Superior temporal gyrus (tissue), 1 donor: ENCODE measurements at regions not wholly inside any gene's neighbourhood (a gene's known extent, or its start where the extent isn't known, plus 50 kb on each side); places are given as distances from the start of the nearest gene placed in this dataset.

Experiments
- DNase-seq: peaks from one replicate; pipeline ENCODE4 v3.0.0-alpha.2; 2016; ENCODE audit errors: extremely low spot score

DNA sequence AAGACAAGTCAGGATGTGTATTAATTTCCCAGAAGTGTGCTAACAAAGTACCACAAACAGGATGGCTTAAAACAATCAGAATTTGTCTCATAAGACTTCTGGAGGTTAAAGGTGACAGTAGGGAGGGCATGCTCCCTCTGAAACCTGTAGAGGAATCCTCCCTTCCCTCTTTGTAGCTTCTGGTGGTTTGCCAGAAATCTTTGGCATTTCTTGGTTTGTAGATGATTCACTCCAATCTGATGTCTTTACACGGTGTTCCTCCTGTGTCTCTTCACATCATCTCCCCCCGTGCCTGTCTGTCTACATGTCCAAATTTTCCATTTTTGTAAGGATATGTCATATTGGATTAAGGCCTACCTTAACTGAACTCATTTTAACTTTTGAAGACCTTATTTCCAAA is 471.5 kb downstream of the ZNF608 start:
- no peak for DNase-seq

DNA sequence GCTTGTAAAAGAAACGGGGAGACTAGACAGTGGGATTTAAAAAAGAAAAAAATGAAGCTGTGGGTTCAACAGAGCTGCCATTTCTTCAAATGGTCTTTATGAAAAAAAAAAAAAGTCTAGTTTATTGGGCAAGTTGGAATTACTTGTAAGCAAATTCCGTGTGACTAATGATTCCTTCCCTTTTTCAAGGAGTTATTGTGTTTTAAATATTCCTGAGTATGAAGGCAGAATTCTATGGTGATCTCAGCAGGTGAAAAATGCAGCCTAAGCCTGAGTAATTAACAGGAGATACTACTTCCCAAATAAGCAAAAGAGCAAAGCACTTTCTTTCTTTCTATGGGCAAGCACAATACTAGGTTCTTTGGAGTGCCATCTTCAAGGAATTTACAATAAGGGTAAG is 481.9 kb downstream of the ZNF608 start:
- DNase-seq, result no peak

DNA sequence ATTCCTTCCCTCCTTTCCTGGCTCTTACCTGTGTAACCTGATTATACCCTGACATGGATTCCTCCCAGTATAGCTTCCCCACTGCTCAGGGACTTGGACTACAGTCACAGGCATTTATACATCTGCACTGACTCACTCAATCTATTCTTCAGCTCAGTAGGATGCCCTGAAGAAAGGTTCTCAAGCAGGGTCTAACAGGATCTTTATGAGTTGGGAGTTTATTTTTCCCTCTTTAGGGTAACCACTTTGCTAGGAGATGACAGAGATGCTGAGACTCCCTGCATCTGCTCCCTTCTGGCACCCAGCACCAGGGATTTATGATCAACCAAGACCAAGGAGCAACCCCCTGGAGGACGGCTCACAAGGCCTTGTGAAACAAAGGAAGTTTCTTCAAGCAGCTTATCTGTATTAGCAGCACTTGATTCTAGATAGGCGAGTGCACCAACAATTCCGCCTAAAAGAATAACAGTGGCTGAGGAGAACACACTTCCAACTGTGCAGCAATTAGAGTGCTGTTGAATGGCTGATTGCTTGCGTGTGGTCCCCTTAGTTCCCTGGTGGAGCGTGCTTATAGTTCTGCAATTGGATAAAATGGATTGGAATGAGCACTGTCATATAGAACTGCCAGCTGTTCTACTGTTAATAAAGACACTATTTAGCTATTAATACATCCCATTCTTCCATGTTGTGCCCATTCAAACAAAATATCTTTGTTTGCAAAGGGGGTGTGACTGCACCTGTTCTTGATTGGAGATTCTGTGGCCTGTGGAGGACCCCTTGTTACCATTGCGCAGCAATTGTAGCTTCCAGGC is 482.6 kb downstream of the ZNF608 start:
- DNase-seq, result peak; percentile 92

DNA sequence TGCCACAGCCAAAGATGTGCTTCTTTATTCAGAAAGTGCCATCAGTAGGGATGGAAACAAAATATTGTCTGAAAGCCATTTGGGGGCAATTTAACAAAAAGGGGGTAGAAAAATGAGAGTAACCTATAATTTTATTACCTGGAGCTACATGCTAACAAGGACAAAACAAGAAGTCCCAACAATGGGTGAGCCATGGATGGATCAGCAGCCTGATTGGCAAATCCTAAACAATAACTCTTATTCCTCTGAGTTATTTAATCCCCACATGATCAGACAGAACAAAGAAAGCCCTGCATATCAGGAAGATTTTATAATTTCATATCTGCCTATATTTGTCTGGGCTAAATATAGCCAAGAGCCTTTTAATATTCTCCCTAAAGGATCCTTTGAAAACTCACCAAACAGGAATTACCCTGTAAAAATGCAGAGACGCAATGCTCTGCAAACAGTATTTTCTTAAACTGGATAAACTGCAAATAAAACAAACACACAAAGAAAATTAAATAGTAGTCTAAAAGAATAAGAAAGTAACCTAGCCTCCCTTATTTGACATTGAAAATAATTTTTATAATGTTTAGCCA is 483.4 kb downstream of the ZNF608 start:
- peak; percentile 59 for DNase-seq

DNA sequence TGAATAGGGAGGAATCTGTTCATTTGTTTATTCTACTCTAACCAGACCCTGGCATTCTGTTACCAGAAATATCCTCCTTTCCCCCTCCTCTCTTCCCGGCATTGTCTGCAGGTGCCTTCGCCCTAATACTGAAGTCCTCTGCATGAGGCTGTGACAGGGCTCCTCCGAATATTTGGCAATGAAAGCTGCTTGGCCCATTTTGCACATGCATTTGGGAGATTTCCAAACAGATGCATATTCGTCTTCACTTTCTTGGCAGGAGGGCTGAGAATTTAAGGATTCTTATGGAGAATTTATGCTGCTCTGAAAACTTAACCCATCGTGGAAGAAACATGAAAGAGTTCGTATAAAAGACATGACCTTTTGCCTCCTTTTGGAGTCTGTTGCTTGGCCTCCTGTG is 484.0 kb downstream of the ZNF608 start:
- peak; percentile 65 for DNase-seq

DNA sequence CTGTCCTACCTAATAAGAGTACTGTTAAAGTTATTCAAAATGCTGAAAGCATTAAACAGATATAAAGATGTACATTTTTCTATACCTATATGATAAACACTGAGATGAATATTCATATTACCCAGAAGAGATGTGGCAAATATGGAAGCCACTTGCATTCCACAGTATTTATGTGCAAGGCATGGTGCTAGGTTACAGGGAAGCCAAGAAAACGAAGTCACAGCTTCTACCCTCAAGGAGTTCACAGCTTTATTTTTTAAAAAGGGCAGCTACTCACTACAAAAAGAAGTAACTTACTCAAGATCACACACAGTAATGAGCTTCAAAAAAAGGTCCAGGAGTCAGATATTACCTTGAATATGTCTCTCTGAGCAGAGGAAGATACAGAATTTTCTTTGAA is 484.6 kb downstream of the ZNF608 start:
- no peak for DNase-seq

DNA sequence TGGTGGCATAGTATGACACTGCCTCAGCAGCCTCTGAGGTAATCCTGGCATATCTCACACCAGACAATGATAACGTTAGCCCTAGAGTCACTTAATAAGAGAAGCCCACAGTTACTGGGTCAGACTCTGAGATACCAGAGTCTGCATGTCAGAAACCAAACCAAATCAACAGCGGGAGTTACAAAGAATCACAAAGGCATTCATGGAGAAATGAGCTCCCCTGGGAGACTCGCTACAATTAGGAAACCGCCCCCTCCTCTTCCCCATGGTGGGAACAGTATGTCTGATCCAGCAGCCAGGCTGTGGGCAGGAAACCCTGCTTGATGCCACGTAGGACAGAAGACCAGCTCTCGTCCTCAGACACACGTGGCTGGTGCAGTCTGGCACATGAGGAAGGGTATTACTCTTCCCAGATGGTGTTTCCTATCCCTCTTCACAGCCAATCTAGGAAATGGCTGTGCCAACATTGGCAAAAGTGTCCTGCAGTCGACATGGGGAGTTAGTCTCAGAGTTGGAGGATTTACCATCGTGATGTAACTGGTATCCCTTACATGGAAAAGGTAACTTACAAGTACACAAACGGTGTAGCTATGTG is 485.4 kb downstream of the ZNF608 start:
- no peak for DNase-seq

DNA sequence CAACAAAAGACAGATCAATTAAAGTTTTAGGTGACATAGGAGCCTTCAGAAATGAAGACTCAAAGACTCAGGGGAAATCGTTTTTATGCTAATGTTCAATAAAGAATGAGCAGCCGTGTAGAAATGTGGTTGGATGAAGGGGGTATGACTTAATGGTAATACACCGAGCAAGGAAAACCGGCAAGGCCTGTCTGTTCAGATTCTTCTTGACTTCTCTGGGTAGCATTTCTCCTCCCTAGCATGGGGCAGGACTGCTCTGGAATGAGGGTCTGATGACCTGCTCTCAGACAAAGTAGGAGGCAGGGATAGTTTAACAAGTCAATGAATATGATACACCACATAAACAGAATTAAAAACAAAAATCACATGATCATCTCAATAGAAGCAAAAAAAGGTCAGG is 487.4 kb downstream of the ZNF608 start:
- DNase-seq, result no peak

DNA sequence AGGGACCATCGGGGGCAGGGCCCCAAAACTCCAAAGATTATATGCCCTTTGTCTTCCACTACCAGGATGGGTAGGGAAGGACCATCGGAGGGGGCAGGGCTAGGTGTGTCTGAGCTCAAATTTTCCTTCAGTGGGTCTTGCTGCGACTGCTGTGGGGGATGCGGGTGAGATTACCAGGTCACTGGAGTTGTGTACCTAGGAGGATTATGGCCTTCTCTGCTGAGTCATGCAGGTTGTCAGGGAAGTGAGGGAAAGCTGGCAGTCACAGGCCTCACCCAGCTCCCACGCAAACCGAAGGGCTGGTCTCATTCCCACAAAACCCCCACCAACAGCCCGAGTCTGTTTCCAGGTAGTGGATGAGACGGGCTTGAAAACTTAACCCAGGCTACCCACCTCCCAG is 489.4 kb downstream of the ZNF608 start:
- no peak for DNase-seq

DNA sequence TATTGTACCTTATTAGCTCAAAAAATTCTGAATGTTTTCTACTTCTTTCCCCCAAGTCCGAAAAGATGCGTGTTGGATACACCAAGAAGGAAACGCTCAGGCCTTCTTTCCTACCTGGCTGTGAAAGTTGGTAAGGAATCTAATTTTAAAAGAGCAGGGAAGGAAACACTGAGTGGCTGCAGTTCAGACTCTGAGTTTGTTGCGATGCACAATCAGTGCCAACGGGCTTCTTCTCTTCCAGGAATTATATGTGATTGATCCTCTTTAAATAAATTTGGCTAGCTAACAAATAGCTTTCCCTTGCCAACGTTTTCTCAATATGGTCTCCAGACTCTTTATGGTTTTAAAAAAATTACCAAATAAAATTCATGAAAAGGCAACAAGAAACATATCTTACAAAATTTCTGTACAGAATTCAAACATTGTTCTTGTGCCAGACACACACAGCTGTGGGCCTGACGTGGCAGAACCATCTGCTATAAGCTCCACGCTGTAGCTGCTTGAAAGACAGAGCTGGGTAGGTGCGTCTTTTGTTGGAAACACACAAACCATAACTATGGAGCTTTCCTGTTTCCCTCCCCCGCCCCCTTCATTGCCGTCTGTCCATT is 493.1 kb downstream of the ZNF608 start:
- DNase-seq, result peak; percentile 86

DNA sequence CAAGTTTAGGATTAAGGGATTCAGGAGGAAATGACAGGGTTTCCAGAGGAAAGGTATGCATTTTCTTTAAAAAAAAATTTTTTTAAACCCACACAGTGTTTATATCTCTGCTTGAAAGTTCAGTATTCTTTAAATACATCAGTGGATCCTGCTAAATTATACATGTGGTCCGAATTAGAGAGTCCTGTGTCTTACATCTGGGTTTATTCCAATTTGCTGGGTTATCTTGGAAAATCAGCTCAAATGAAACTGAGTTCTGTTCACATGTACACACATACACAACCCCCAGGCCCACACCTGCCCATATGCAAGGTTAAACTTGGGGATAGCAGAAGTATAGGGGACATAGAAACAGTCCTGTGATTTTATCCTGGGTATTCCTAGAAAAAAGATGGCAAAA is 493.7 kb downstream of the ZNF608 start:
- DNase-seq, result no peak

DNA sequence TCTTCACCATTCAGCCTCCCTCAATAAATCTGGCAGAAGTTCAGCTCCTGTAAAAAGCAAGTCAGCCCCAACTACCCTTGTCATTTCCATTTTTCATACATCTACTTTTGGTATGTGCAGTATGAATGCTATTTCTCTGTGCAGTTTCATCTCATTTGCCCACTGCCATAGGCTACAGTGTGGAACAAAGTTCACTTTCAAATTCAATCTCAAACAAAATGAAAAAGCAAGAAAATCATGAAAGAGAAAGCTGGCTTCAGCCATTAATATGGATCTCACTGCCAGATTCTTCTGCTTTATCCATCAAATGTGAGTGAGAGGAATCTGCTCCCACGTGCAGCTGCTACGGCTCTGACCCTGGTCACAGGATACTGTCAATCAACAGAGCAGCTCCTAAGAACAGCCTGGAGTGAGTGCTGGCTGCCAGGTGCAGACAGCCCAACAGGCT is 494.2 kb downstream of the ZNF608 start:
- peak; percentile 63 for DNase-seq

DNA sequence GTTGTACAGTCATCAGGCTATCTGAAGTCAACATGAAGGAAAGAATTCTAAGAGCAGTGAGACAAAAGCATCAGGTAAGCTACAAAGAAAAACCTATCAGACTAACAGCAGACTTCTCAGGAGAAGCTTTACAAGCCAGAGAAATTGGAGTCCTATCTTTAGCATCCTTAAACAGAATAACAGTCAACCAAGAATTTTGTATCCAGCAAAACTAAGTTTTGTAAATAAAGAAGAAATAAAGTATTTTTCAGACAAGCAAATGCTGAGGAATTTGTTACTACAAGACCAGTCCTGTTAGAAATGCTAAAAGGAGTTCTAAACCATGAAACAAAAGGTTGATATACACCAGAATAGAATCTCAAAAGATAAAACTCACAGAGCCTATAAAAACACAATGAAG is 501.2 kb downstream of the ZNF608 start:
- DNase-seq, result no peak

DNA sequence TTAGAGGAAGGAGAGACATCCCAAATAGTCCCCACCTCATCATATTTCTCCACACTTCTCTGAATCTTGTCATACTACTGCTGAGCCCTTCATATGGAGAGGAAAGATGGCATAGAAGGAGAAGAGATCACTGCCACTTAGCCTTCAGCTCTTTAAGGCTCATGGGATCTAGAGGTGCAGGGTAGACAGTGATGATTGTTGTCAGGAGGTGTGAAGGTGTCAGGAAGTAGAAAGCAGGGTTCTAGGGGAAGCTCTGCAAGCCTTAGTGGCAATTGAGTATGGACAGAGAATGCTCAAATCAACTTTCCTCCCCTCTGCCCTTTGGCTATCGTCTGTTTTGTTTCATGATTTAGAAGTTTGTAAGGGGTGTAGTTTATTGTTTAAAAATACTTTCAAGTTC is 505.7 kb downstream of the ZNF608 start:
- no peak for DNase-seq

DNA sequence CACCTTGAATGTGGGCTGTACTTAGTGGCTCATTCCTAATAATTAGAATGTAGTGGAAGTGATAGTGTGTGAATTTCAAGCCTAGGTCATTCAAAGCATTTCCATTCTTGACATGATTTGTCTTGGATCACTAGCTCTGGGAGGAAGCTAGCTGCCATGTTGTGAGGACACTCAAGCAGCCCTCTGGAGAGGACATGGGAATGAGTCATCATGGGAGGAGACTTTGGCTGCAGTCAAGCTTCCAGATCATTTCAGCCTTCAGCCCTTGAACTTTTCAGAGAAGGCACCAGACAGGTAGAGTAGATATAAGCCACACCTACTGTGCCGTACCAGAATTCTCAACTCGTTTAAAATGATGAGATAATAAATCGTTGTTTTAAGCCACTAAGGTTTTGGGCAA is 506.9 kb downstream of the ZNF608 start:
- no peak for DNase-seq

DNA sequence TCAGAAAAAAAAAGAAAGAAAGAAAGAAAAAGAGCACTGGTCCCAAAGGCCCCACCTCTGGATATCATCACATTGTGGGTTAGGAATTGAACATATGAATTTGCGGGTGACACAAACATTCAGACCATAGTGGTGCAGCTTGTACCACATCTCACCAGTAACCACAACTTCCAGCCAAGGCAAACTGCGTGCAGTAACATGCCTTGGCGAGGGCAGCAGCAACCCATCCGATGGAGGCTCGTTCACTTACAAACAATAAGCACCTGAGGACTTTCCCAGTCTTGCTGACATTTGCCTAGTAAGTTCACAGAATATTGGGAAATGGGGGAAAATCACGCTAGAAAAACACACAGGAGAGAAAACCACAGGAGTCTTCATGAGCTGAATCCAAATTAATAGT is 508.1 kb downstream of the ZNF608 start:
- DNase-seq, result no peak

DNA sequence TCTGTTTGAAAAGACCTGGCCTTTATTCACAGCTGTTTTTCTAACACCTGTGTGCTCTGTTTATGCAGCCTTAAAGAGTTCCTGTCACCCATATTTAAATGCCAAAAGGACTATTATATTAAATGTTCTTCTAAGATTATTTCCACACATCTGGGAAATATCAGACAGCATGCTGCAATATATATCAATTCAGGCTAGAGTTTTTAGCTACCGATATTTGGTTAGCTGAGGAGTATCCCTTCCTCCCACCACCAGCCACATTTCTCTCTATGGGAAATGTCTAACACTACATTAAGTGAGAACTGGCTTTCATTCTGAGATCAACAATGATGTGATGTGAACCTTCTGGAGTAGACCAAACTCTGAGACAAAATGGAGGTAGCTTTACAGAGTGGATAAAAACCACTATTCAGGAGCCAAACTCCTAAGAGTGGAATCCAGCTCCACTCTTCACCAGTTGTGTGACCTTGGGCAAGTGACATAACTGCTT is 509.2 kb downstream of the ZNF608 start:
- DNase-seq, result no peak

DNA sequence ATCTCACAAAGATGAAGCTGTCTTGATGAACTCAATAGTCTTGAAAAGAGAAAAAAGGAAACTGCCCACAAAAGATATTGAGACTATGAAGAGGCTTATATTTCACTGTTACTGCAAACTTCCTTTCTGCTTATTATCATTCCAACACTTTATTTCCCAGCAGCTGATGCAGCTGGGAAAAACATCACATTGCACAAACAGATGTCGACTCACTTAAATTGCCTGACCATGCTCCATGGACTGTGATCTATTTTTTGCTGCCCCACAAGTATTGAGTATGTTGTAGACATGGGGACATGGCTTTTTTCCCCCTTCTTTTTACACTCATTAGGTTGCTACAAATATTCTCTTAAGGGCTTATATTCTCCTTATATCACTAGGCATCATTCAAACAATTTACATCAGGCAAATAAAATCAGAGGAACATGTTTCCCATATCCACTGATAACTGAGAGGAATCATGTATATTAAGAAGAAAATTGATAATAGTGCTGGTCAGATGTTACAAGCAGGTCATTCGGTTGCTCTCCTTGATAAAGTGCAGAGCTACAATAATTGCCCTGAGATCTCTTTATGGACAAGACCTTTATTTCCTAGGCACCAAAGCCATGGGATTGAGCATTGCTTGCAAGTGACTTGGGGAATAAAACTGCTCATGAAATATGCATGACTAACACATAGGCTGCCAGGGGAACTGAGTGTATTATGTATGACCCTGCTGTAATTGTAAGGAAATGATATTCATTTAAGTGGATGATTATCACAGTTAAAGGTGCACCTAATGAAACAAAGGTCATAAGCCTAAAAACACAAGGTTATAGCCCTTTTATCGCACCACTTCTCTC is 509.9 kb downstream of the ZNF608 start:
- DNase-seq, result peak; percentile 76

DNA sequence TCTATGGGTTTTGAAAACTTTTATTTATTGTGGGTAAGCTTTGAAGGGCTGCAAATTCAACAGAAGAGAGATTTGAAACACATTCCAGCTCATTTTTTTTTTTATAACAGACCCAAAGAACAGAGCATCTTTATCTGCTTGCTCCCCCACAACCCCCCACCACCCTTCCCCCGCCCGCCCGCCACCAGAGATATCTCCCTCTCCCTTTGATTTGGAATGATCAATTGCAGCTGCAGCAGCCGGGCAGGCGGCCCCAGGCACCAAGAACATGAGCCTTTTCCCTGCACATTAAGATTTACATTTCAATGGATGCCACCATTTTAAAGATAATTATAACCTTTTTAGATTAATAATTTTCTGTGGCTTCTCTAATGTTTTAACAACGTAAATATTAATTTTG is 510.9 kb downstream of the ZNF608 start:
- peak; percentile 75 for DNase-seq

DNA sequence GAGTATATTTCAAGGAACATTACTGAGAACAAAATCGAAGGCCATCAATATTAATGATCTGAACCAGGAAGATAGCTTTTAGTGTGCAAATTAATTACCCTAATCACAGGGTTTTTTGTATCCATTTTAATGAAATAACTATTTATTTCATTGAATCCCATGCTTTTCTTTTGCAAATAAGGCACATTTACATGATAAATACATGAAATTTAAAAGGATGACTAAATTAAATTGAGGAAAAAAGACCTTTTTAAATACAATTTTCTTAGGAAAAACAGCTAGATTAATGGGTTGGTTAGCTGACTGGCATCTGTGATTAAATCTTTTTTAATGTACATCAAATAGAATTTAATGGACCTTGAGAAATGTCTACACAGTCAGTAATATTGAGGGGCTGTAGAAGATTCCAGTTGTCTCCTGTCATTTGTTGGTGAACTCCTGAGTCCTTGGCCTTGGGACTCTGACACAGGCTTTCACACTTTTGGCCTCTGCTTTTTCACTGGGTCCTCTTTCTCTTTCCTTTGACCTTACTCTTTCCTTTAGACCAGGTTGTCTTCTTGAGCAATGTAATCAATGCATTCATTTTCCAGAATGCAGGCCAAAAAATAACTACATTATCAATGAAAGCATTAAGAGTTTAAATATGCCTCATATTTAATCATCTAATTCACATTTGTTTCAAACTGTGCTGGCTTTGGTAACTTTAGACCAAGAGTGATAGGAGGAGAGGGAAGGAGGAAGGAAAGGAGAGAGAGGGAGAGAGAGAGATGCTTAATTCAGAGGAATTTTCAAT is 511.5 kb downstream of the ZNF608 start:
- DNase-seq, result peak; percentile 79
